Fibroblast of peridontal ligament (primary cell): ENCODE measurements at regions not wholly inside any gene's neighbourhood (a gene's known extent, or its start where the extent isn't known, plus 50 kb on each side); places are given as distances from the start of the nearest gene placed in this dataset.

Experiments
- DNase-seq: peaks from one replicate; pipeline ENCODE4 v3.0.0-alpha.2; 2010; ENCODE audit errors: extremely low read depth

DNA sequence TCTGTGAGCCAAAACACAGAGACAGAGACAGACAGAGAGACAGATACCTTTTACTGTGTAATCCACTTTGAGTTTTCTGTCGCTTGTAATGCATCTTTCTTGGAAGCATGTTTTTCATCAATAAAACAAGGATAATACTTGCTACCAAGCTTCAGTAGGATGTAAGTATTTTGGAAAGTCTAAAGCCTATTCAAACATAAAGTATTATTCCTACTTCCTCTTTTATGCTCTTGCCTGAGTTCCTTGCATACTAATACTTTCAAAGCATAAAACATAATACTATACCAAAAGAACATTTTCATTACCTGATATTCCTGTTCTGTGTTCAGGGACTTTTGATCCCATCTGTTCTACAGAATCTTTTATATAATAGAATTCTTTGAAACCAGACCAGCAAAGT lies 64.5 kb upstream of the SLC30A5 start:
- no peak for DNase-seq

- no peak for DNase-seq
Observed at GRCh38 chr5:69030358-69031062, 63.3 kb upstream of the SLC30A5 start.

GRCh38 chr5:69032009-69032408 lies 61.8 kb upstream of the SLC30A5 start:
- no peak for DNase-seq

GRCh38 chr5:69033690-69034089 lies 60.1 kb upstream of the SLC30A5 start:
- DNase-seq, result no peak

DNA sequence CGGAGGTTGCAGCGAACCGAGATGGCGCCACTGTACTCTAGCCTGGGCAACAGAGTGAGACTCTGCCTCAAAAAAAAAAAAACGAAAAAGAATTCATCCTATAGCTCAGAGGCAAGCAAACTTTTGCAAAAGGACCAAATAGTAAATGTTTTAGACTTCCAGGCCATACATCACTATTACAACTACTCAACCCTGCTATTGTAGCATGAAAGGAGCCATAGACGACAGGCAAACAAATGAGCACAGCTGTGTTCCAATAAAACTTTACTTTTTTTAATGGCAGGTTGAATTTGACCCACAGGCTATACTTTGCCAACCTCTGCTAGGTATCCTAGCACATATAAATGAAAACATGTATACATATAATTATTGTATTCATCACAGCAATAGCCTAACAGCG lies 58.9 kb upstream of the SLC30A5 start:
- no peak for DNase-seq

GRCh38 chr5:69035665-69036064 lies 58.1 kb upstream of the SLC30A5 start:
- no peak for DNase-seq

DNA sequence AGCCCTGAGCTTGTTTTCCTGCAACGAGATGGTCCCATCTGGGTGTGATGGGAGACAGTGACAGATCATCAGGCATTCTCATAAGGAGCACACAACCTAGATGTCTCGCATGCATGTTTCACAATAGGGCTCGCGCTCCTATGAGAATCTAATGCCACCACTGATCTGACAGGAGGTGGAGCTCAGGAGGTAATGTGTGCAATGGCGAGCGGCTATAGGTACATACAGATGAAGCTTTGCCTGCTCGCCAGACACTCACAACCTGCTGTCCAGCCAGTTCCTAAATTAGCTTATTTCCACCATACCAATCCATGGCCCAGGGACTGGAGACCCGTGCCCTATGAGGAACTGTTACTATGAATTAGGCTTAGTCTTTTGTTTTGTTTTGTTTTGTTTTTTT lies 55.3 kb upstream of the SLC30A5 start:
- DNase-seq, result no peak

DNA sequence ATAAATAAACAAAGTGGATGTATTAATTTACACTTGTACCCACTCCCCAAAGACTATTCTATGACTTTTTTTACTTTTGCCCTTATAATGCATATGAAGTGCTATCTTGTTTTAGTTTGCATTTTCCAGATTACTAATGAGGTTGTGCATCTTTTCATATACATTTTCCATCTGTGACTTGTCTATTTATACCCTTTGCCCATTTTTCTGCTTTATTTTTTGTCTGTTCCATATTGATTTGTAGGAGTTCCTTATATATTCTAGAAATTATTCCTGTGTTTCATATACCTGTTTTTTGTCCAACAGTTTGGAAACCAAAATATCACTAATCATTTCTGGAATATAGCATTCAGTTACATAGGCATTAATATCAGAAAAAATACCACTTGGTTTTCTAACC lies 54.0 kb upstream of the SLC30A5 start:
- no peak for DNase-seq

GRCh38 chr5:69042500-69042899 lies 51.3 kb upstream of the SLC30A5 start:
- DNase-seq, result no peak

DNA sequence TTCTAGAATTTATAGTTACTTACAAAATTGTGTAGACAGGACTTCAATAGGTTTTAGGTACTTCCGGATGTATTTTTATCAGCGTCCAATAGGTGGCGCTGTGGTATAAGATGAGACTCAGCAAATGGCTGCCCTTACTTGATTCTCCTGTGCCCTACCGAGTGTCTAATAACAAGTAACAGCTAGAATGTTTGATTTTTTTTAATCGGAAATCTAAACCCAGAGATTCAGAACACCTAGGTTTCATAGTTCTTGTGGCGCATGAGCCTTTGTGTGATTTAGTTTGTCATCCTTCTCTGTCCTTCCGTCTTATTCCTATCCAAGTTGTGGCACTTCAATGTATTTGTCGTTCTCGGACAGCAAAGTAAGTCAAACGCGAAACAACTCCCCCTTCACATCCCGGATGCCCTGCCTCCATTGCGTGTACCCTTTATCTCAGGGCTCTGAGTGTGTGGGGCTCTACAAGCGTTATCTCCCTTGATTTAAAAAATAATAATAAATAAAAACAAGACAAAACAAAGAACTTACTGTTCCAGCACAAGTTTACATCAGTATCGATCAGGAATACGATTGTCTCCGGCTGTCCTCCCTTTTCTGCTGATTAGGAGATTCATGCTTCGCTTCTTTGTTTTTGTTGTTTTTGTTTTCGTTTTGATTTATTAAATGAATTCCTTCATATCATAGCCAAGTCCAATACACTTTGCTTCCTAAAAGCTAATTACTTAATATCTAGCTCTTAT lies 50.7 kb upstream of the SLC30A5 start:
- peak; percentile 99 for DNase-seq

- DNase-seq, result no peak
Observed at GRCh38 chr5:69043655-69043996, 50.2 kb upstream of the SLC30A5 start.
